GM20000 (cell line): ENCODE measurements at regions not wholly inside any gene's neighbourhood (a gene's known extent, or its start where the extent isn't known, plus 50 kb on each side); places are given as distances from the start of the nearest gene placed in this dataset.

Experiments
- DNase-seq: peaks from one replicate; pipeline ENCODE4 v3.0.0; 2012; ENCODE audit warnings: low spot score
- TF ChIP-seq, protein P1 (sequence below): IDR thresholded peaks from 2 replicates; pipeline ENCODE4 v1.5.1; 2012; ENCODE audit warnings: mild to moderate bottlenecking, control low read depth; ENCODE audit errors: extremely low read depth, missing control alignments

DNA sequence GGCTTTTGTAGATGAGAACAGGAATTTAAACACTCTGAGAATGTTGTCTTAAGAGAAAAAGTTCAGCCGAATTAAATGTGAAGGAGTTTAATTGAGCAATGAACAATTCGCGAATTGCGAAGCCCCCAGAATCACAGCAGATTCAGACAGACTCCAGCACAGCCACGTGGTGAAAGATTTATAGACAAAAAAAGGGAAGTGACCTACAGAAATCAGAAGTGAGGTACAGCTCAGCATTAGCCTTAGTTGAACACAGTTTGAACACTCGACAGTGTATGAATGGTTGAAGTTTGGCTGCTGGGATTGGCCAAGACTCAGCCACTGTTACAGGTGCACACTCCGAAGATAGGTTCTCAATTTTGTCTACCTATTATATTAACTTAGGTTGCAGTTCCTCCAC is 264.0 kb upstream of the CHST9 start:
- no peak for DNase-seq
- TF ChIP-seq, protein P1, sequence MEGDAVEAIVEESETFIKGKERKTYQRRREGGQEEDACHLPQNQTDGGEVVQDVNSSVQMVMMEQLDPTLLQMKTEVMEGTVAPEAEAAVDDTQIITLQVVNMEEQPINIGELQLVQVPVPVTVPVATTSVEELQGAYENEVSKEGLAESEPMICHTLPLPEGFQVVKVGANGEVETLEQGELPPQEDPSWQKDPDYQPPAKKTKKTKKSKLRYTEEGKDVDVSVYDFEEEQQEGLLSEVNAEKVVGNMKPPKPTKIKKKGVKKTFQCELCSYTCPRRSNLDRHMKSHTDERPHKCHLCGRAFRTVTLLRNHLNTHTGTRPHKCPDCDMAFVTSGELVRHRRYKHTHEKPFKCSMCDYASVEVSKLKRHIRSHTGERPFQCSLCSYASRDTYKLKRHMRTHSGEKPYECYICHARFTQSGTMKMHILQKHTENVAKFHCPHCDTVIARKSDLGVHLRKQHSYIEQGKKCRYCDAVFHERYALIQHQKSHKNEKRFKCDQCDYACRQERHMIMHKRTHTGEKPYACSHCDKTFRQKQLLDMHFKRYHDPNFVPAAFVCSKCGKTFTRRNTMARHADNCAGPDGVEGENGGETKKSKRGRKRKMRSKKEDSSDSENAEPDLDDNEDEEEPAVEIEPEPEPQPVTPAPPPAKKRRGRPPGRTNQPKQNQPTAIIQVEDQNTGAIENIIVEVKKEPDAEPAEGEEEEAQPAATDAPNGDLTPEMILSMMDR, result no peak

DNA sequence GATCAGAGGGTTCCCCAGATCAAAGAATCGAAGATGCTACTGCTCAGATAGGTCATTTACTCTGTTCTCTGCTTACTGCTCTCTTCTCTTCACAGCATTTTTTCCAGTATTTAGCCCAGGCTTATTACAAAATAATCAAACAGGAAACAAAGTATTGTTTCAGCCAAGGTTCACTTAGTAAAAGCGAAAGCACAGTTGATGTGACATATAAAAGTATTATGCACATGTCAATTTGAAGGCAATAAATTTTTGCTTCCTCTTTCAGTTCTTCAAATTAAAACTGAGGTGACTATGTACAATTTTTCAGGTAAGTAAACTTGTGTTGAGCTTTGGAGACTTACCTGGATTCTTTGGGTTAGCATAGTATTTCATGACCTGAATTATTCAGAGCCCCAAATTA is 262.8 kb upstream of the CHST9 start:
- TF ChIP-seq, protein P1, result no peak
- no peak for DNase-seq

DNA sequence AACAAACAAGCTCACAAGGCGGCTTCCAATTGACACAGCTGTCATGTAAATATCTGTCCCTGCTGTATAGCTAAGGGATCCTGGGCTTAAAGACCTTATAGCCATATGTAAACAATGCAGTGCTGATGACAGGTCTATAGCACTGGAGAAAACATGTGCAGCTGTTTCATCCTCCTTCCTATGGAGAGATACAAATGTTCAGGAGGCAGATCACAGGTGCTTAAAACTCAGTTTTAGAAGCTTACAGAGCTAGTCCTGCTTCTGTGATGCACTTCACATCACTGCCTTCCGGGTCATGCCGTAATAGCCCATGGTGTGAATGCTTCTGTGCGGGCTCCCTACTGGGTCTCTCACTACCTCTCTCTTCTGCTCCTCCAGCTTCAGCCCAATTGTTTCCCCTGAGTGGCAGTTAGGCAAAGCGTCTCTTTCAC is 262.4 kb upstream of the CHST9 start:
- DNase-seq, result no peak
- TF ChIP-seq, protein P1, result no peak

DNA sequence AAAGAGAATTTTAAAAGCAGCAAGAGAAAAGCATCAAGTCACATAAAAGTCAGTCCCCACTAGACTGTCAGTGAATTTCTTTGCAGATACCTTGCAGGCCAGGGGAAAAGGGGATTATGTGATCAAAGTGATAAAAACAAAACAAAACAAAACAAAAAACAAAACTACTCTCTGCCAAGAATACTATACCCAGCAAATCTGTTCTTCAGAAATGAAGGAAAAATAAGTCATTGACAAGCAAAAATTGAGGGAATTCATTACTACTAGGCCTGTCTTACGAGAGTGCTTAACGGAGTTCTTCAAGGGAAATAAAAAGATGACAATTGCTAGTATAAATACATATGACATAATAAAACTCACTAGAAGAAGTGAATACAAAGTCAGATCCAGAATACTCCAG is 245.5 kb upstream of the CHST9 start:
- no peak for DNase-seq
- TF ChIP-seq, protein P1, result no peak

DNA sequence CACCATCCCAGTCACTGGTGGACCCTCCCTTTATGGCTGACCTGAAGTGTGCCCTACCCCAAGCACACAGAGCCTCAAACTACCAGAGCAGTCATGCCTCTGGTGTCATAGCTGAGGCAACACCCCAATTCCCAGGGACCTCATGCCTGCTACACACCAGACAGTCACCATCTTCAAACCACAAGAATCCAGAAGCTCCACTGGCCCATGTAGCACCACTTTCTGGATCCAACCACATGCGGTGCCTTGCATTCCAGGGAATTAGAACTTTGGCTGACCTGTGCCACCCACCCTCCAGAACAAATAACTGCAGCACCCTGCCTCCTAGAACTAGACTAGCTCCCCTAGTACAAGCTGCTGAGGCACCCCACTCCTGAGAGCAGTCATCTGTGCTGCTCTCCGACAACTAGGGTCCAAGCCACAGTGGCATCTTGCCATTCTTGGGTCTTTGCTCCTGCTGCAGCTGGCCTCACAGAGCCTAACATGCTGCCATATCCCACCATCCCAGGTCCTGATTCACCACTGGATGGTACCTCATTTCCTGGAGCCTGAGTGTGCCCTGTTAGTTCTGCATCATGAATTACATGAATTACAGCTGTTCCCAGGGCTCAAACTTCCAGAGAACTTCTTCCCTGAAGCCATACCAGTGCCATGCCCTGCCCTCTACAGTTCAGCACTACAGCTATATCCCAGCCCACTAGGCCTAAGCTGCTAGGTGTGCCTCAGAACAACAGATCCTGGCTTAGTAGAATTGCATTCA is 243.8 kb upstream of the CHST9 start:
- TF ChIP-seq, protein P1, result no peak
- DNase-seq, result no peak

DNA sequence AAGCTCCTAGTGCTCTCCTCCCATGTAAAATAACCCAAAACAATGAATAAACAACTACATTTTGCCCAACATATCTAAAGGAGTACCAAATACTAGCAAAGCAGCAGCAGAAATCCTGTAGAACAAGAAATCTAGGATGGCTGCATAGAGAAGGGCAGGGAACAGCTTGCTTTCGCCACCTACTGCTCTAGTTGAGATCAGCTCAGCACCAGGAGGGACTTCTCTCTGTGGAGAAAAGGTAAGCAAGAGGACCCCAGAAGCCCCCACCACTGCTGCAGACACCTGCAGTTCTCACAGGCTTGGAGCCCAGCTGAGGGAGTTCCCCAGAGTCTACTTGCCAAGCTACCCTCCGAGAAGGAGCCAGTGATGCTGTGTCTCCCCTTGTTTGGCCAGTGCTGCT is 243.0 kb upstream of the CHST9 start:
- DNase-seq, result no peak
- TF ChIP-seq, protein P1, result no peak

DNA sequence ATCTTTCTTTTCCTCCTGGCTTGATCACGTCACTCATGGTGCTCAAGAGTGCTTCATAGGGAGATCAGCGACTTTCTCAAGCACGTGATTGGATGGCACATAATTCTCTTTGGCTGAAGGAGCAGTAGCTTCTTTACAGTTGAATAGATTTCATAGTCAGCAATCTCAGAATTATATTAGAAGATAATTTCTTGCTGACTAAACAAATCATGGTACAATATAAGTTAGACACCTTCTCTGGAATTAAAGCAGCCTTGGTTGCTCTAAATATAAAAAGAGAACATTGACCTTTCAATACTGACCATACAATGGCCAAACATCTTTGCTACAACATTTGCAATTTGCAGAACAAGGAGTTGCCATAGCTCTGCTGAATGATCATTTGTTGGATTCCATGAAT is 238.5 kb upstream of the CHST9 start:
- TF ChIP-seq, protein P1, result no peak
- no peak for DNase-seq
